OCI-LY1 (cell line): ENCODE measurements at regions not wholly inside any gene's neighbourhood (a gene's known extent, or its start where the extent isn't known, plus 50 kb on each side); places are given as distances from the start of the nearest gene placed in this dataset.

Source experiments
- H2AFZ ChIP-seq: fragments of 200-600 bp; sonication (generic), shearing (Covaris generic); 2 replicates; pipeline ENCODE4 v1.6.0; 2014; ENCODE audit warnings: antibody characterized with exemption, mild to moderate bottlenecking, low read length
- H3F3A ChIP-seq: fragments of 200-600 bp; sonication (generic), shearing (Covaris generic); 2 replicates; pipeline ENCODE4 v1.6.0; 2014; ENCODE audit warnings: mild to moderate bottlenecking, antibody characterized with exemption, low read length, moderate library complexity; ENCODE audit not compliant: insufficient read depth
- H3K27ac ChIP-seq: fragments of 200-600 bp; sonication (generic); 2 replicates; pipeline ENCODE4 v1.5.1; 2014; ENCODE audit warnings: low read length, mixed run types, mild to moderate bottlenecking, low read depth; ENCODE audit not compliant: poor library complexity, severe bottlenecking
- H3K27me3 ChIP-seq: fragments of 200-600 bp; sonication (generic); 2 replicates; pipeline ENCODE4 v1.6.0; 2014; ENCODE audit warnings: antibody characterized with exemption, mild to moderate bottlenecking, low read length, moderate library complexity; ENCODE audit not compliant: insufficient read depth
- H3K36me3 ChIP-seq: fragments of 200-600 bp; sonication (generic); 2 replicates; pipeline ENCODE4 v1.6.1; 2014; ENCODE audit warnings: mild to moderate bottlenecking, antibody characterized with exemption, low read length, moderate library complexity, mixed read lengths; ENCODE audit not compliant: insufficient read depth
- H3K4me1 ChIP-seq: fragments of 200-600 bp; sonication (generic); 2 replicates; pipeline ENCODE4 v1.5.1; 2014; ENCODE audit warnings: mild to moderate bottlenecking, low read length, moderate library complexity; ENCODE audit not compliant: insufficient read depth, severe bottlenecking
- H3K4me2 ChIP-seq: fragments of 200-600 bp; sonication (generic), shearing (Covaris generic); 2 replicates; pipeline ENCODE4 v1.6.1; 2014; ENCODE audit warnings: low read length
- H3K4me3 ChIP-seq: fragments of 200-600 bp; sonication (generic); 2 replicates; pipeline ENCODE4 v1.5.1; 2014; ENCODE audit warnings: low read length, low read depth, mild to moderate bottlenecking, mixed read lengths; ENCODE audit not compliant: poor library complexity, severe bottlenecking
- H3K79me2 ChIP-seq: fragments of 200-600 bp; shearing (Covaris generic); 2 replicates; pipeline ENCODE4 v1.6.1; 2016; ENCODE audit warnings: mixed run types, low read length, mixed read lengths; ENCODE audit not compliant: insufficient read depth
- H3K9ac ChIP-seq: fragments of 200-600 bp; sonication (generic), shearing (Covaris generic); 2 replicates; pipeline ENCODE4 v1.6.1; 2014; ENCODE audit warnings: mild to moderate bottlenecking, low read length, mixed read lengths
- H3K9me2 ChIP-seq: fragments of 200-600 bp; sonication (generic), shearing (Covaris generic); 2 replicates; pipeline ENCODE4 v1.6.1; 2014; ENCODE audit warnings: low read depth, mild to moderate bottlenecking, low read length, mixed read lengths
- H3K9me3 ChIP-seq: fragments of 200-600 bp; shearing (Covaris generic); 2 replicates; pipeline ENCODE4 v1.6.1; 2014; ENCODE audit warnings: low read length, mixed read lengths
- H4K20me1 ChIP-seq: fragments of 200-600 bp; sonication (generic), shearing (Covaris generic); 2 replicates; pipeline ENCODE4 v1.6.0; 2016; ENCODE audit warnings: mild to moderate bottlenecking, low read length; ENCODE audit not compliant: insufficient read depth
- EZH2 ChIP-seq: fragments of 200-600 bp; sonication (generic), shearing (Covaris generic); IDR thresholded peaks from 2 replicates; pipeline ENCODE4 v1.8.0; 2017; ENCODE audit warnings: borderline replicate concordance, mixed run types, mild to moderate bottlenecking, antibody characterized with exemption, low read length, moderate library complexity, mixed read lengths
- TF ChIP-seq, protein P1 (sequence below): fragments of 200-600 bp; sonication (generic), shearing (Covaris generic); IDR thresholded peaks from 2 replicates; pipeline ENCODE4 v1.5.1; 2017; ENCODE audit warnings: mild to moderate bottlenecking, antibody characterized with exemption, low read length, moderate library complexity, mixed read lengths

GRCh38 chr1:216902669-216903381 lies 179.6 kb upstream of the ESRRG start:
- Histone ChIP-seq H3F3A (no peaks in the 10 kb centered on the region), H3K4me3 (no peak overlapping the region), H3K9ac (no peak overlapping the region), H3K27me3 (no peaks in the 10 kb centered on the region), H3K4me2 (no peak overlapping the region), H4K20me1 (no peaks in the 10 kb centered on the region), H3K4me1 (no peaks in the 10 kb centered on the region), H3K27ac (no peak overlapping the region), H3K36me3 (no peaks in the 10 kb centered on the region), H3K79me2 (no peaks in the 10 kb centered on the region), H3K9me2 (no peaks in the 10 kb centered on the region), H2AFZ (no peak overlapping the region), H3K9me3 (no peaks in the 10 kb centered on the region)
- no peak for TF ChIP-seq EZH2
- TF ChIP-seq, protein P1, sequence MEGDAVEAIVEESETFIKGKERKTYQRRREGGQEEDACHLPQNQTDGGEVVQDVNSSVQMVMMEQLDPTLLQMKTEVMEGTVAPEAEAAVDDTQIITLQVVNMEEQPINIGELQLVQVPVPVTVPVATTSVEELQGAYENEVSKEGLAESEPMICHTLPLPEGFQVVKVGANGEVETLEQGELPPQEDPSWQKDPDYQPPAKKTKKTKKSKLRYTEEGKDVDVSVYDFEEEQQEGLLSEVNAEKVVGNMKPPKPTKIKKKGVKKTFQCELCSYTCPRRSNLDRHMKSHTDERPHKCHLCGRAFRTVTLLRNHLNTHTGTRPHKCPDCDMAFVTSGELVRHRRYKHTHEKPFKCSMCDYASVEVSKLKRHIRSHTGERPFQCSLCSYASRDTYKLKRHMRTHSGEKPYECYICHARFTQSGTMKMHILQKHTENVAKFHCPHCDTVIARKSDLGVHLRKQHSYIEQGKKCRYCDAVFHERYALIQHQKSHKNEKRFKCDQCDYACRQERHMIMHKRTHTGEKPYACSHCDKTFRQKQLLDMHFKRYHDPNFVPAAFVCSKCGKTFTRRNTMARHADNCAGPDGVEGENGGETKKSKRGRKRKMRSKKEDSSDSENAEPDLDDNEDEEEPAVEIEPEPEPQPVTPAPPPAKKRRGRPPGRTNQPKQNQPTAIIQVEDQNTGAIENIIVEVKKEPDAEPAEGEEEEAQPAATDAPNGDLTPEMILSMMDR, result no peak

DNA sequence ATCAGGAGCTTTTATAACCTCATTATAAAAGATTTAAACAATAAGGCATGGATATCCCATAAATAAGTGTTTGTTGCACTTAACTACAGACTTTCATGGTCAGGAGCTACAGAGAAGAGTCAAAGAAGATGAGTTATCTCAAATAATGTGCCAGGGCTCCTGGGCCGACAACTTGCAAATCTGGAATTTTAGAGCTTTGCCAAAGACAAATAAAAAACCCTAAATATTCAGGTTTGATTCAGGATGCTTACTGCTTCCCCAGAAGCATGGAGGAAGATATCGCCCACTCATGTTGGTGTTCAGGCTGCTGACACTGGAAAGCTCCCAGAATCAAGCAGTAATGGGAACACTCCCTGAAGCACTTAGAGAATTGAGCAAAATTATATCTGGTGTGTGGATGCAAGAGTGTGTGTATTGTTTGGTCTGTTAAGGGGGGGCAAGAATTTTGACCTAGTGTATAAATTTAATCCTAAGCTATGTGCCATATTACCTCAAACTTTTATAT lies 176.9 kb upstream of the ESRRG start:
- Histone ChIP-seq H3K9ac (no peak overlapping the region), H3K9me3 (no peaks in the 10 kb centered on the region), H3K27me3 (no peaks in the 10 kb centered on the region), H3K4me3 (no peak overlapping the region), H3K27ac (no peak overlapping the region), H3K36me3 (no peaks in the 10 kb centered on the region), H3K4me1 (no peaks in the 10 kb centered on the region), H3K79me2 (no peaks in the 10 kb centered on the region), H3K9me2 (no peaks in the 10 kb centered on the region), H4K20me1 (no peaks in the 10 kb centered on the region), H2AFZ (no peak overlapping the region), H3F3A (no peaks in the 10 kb centered on the region), H3K4me2 (no peak overlapping the region)
- TF ChIP-seq EZH2, result no peak
- TF ChIP-seq, protein P1, result no peak

DNA sequence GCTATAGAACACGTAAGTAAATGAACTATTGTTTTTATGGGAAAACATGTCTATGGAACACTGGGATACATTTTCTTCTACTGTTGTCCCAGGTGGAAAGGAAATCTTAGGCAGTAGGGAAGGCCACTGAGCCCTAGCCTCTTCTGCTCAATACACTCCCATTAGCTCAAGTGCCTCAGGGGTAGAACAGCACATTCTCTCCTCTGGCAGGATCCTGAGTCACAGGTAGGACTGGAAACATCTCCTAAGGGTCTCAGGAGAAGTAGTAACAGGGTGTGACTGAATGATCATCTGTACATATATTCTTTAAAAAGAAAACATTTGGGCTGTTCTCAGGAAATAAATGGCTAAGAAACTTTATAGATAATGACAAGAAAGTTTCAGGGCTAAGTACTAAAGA lies 175.6 kb upstream of the ESRRG start:
- Histone ChIP-seq H2AFZ (no peak overlapping the region), H3K4me1 (no peaks in the 10 kb centered on the region), H3K36me3 (no peaks in the 10 kb centered on the region), H3K9me3 (no peaks in the 10 kb centered on the region), H3K9me2 (no peaks in the 10 kb centered on the region), H3K27me3 (no peaks in the 10 kb centered on the region), H4K20me1 (no peaks in the 10 kb centered on the region), H3K27ac (no peak overlapping the region), H3F3A (no peaks in the 10 kb centered on the region), H3K79me2 (no peaks in the 10 kb centered on the region), H3K4me2 (no peak overlapping the region), H3K9ac (no peak overlapping the region), H3K4me3 (no peak overlapping the region)
- no peak for TF ChIP-seq EZH2
- TF ChIP-seq, protein P1, result no peak
